Testis (tissue), 2 donors: ENCODE measurements at regions not wholly inside any gene's neighbourhood (a gene's known extent, or its start where the extent isn't known, plus 50 kb on each side); places are given as distances from the start of the nearest gene placed in this dataset.

Experiments
- POLR2A ChIP-seq: fragments of 450-650 bp; IDR thresholded peaks from one replicate; pipeline ENCODE4 v1.6.1; 2017; ENCODE audit warnings: antibody characterized with exemption, mild to moderate bottlenecking, moderate library complexity
- TF ChIP-seq, protein P1 (sequence below), 3 experiments: fragments of 450-650 bp in 2 of 3; fragments of 200-600 bp in 1 of 3; sonication (generic) in 1 of 3; IDR thresholded peaks; one replicate each; pipeline ENCODE4 v1.5.1; 2016 to 2019; ENCODE audit warnings: antibody characterized with exemption in 3 of 3, mild to moderate bottlenecking in 2 of 3, moderate library complexity in 1 of 3

DNA sequence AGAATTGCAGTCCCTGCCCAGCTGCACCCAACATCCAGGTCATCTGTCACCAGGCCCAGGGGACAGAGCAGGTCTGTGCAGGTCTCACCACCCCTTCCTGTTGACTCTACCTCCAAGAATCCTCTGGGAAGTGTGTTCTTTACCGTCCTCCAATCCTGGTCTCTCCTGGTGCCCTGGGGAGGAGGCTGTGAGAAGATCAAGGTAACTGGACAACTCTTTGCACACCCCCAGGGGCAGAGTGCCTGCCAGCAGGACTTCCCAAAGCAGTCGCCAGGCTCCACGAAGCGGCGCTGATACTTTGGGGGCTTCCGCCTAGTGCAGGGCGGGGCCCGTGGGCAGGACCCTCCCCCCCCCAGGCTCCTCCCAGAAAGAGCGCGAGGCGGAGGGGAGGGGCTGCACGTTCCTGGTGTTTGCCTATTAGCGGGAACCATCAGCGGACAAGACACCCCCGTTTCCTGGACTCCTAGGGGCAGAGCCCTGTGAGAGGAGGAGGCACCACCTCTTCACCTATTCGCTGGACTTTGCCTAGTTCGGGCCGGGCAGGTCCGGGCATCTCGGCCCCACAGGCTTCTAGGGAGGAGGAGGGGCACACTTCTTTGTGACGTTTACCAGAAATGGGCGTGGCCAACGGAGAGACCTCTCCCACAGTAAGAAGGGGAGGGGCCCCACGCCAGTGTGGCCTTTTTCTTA is 918.0 kb downstream of the AACS start:
- TF ChIP-seq, protein P1, sequence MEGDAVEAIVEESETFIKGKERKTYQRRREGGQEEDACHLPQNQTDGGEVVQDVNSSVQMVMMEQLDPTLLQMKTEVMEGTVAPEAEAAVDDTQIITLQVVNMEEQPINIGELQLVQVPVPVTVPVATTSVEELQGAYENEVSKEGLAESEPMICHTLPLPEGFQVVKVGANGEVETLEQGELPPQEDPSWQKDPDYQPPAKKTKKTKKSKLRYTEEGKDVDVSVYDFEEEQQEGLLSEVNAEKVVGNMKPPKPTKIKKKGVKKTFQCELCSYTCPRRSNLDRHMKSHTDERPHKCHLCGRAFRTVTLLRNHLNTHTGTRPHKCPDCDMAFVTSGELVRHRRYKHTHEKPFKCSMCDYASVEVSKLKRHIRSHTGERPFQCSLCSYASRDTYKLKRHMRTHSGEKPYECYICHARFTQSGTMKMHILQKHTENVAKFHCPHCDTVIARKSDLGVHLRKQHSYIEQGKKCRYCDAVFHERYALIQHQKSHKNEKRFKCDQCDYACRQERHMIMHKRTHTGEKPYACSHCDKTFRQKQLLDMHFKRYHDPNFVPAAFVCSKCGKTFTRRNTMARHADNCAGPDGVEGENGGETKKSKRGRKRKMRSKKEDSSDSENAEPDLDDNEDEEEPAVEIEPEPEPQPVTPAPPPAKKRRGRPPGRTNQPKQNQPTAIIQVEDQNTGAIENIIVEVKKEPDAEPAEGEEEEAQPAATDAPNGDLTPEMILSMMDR (IDR thresholded peaks at IDR 0.05) = no peak
- TF ChIP-seq POLR2A = no peak
